SK-N-MC (cell line): ENCODE measurements at regions not wholly inside any gene's neighbourhood (a gene's known extent, or its start where the extent isn't known, plus 50 kb on each side); places are given as distances from the start of the nearest gene placed in this dataset.

ENCODE experiments used
- EZH2 ChIP-seq: fragments of 200-600 bp; sonication (generic); IDR thresholded peaks from one replicate; pipeline ENCODE4 v1.6.1; 2017; ENCODE audit warnings: antibody characterized with exemption
- POLR2AphosphoS5 ChIP-seq: IDR thresholded peaks from 2 replicates; pipeline ENCODE4 v1.6.1; 2012; ENCODE audit warnings: mild to moderate bottlenecking, low read depth, low read length, borderline replicate concordance

DNA sequence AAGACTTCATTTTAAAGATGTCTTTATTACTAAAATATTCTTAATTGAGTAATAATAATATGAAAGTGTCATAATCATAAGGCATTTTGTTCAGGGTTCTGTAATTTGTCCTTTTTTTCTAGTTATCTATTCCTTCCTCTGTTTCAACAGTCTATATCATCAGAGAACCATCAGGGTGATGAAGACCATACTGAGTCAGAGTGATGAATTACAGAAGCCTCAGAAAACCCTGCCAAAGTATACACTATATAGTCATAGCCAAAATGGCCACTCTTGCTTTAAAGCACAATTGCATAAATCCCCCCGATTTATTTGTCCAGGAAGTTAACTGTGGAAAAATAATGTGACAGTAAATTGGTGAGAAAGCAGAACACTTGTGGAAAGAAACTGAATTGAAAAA is 735.0 kb downstream of the EPHA7 start:
- no peak for TF ChIP-seq EZH2
- no peak for TF ChIP-seq POLR2AphosphoS5
